H1 (cell line): ENCODE measurements at regions not wholly inside any gene's neighbourhood (a gene's known extent, or its start where the extent isn't known, plus 50 kb on each side); places are given as distances from the start of the nearest gene placed in this dataset.

Experiments
- CTCF ChIA-PET: fragments of 300-600 bp; sonication (Branson Sonifier 250); formaldehyde crosslinking; loops from one replicate; lab custom pipeline; 2021; ENCODE audit not compliant: partially characterized antibody; lab: Charles Lee
- POLR2A ChIA-PET: fragments of 300-600 bp; sonication (Branson Sonifier 250); formaldehyde crosslinking; loops from one replicate; lab custom pipeline; 2021; ENCODE audit warnings: inconsistent platforms; ENCODE audit not compliant: partially characterized antibody; lab: Charles Lee
- DNase-seq, 2 experiments: peaks; one replicate each; pipeline versions ENCODE4 v3.0.0 to v3.0.0-alpha.2; 2010 to 2022; ENCODE audit warnings: low spot score in 2 of 2, low read depth in 1 of 2, mixed read lengths in 1 of 2
- FAIRE-seq: peaks from 2 replicates; lab custom pipeline; 2011; peaks lifted over from hg19 to GRCh38; lab: Jason Lieb, UNC
- H2AFZ ChIP-seq: 2 replicates; pipeline ENCODE4 v1.8.1; 2012; ENCODE audit warnings: low read length, inconsistent platforms
- H2AK5ac ChIP-seq: 2 replicates; pipeline ENCODE4 v1.6.1; 2013; ENCODE audit warnings: low read depth, low read length
- H2BK120ac ChIP-seq: replicated peaks from 2 replicates; pipeline ENCODE3; 2013; ENCODE audit warnings: low read depth, low read length, inconsistent platforms
- H2BK12ac ChIP-seq: 2 replicates; pipeline ENCODE4 v1.6.1; 2013; ENCODE audit warnings: low read depth, low read length
- H2BK15ac ChIP-seq: 2 replicates; pipeline ENCODE4 v1.6.1; 2013; ENCODE audit warnings: low read length
- H2BK20ac ChIP-seq: 2 replicates; pipeline ENCODE4 v1.6.1; 2013; ENCODE audit warnings: low read length
- H2BK5ac ChIP-seq: 2 replicates; pipeline ENCODE4 v1.6.1; 2013; ENCODE audit warnings: low read depth, low read length
- H3K14ac ChIP-seq: 2 replicates; pipeline ENCODE4 v1.6.1; 2013; ENCODE audit warnings: inconsistent platforms; ENCODE audit not compliant: insufficient read length
- H3K18ac ChIP-seq: 2 replicates; pipeline ENCODE4 v1.6.1; 2013; ENCODE audit warnings: low read length; ENCODE audit errors: extremely low read depth
- H3K23ac ChIP-seq: 2 replicates; pipeline ENCODE4 v1.6.1; 2013; ENCODE audit warnings: inconsistent platforms; ENCODE audit not compliant: insufficient read length
- H3K23me2 ChIP-seq: 2 replicates; pipeline ENCODE4 v1.6.1; 2013; ENCODE audit warnings: low read depth, low read length
- H3K27ac ChIP-seq: 2 replicates; pipeline ENCODE4 v1.6.1; 2011; ENCODE audit warnings: low read depth, low read length, inconsistent platforms
- H3K27me3 ChIP-seq, 4 experiments: replicated peaks in 1 of 4; 1 replicate in 1 of 4; 2 replicates in 3 of 4; pipeline versions ENCODE4 v1.6.1 to v1.8.1; 2011 to 2013; ENCODE audit warnings: low read length in 3 of 4, mild to moderate bottlenecking in 3 of 4, inconsistent platforms in 2 of 4, mixed read lengths in 2 of 4, moderate library complexity in 1 of 4; ENCODE audit not compliant: control insufficient read depth in 3 of 4, insufficient read depth in 3 of 4; ENCODE audit errors: extremely low read depth in 1 of 4
- H3K36me3 ChIP-seq, 4 experiments: 2 replicates each; pipeline versions ENCODE4 v1.6.1 to v1.8.1; 2011 to 2013; ENCODE audit warnings: mild to moderate bottlenecking in 4 of 4, low read length in 3 of 4, moderate library complexity in 2 of 4, control low read depth in 1 of 4, inconsistent platforms in 1 of 4; ENCODE audit not compliant: insufficient read depth in 4 of 4, control insufficient read depth in 2 of 4
- H3K4ac ChIP-seq: replicated peaks from 2 replicates; pipeline ENCODE3; 2013; ENCODE audit warnings: low read length, low read depth, mixed read lengths, inconsistent platforms; ENCODE audit not compliant: insufficient read length
- H3K4me1 ChIP-seq, 4 experiments: replicated peaks in 1 of 4; 1 replicate in 1 of 4; 2 replicates in 3 of 4; pipeline versions ENCODE4 v1.6.1 to v1.8.1; 2011 to 2013; ENCODE audit warnings: low read length in 3 of 4, inconsistent platforms in 2 of 4, mixed read lengths in 1 of 4; ENCODE audit not compliant: insufficient read depth in 4 of 4, control insufficient read depth in 3 of 4
- H3K4me2 ChIP-seq, 2 experiments: 2 replicates each; pipeline versions ENCODE4 v1.6.1 to v1.8.1; 2011 to 2013; ENCODE audit warnings: low read depth in 2 of 2, low read length in 2 of 2, control low read depth in 1 of 2, inconsistent platforms in 1 of 2, mild to moderate bottlenecking in 1 of 2; ENCODE audit not compliant: insufficient read depth in 1 of 2
- H3K4me3 ChIP-seq, 4 experiments: fragments of 200-600, 300-600 bp in 1 of 4; sonication (generic), shearing (Covaris generic), sonication (Bioruptor Twin) in 1 of 4; 2 replicates each; pipeline versions ENCODE4 v1.5.1 to v1.8.1; 2011 to 2016; ENCODE audit warnings: low read length in 4 of 4, low read depth in 3 of 4, control low read depth in 2 of 4, inconsistent platforms in 2 of 4, mild to moderate bottlenecking in 2 of 4, mixed read lengths in 1 of 4, moderate library complexity in 1 of 4; ENCODE audit not compliant: insufficient read depth in 2 of 4; ENCODE audit errors: extremely low read depth in 1 of 4
- H3K56ac ChIP-seq: replicated peaks from 2 replicates; pipeline ENCODE3; 2013; ENCODE audit warnings: low read depth, mild to moderate bottlenecking, mixed read lengths, low read length, inconsistent platforms; ENCODE audit not compliant: insufficient read length
- H3K79me1 ChIP-seq: 2 replicates; pipeline ENCODE4 v1.6.1; 2013; ENCODE audit warnings: low read depth, low read length, control low read depth
- H3K79me2 ChIP-seq, 2 experiments: 2 replicates each; pipeline versions ENCODE4 v1.6.1 to v1.8.1; 2012 to 2013; ENCODE audit warnings: low read length in 2 of 2, mild to moderate bottlenecking in 2 of 2, inconsistent platforms in 1 of 2; ENCODE audit not compliant: insufficient read depth in 2 of 2, control insufficient read depth in 1 of 2
- H3K9ac ChIP-seq, 4 experiments: replicated peaks in 1 of 4; 1 replicate in 1 of 4; 2 replicates in 3 of 4; pipeline versions ENCODE4 v1.6.1 to v1.8.1; 2011 to 2013; ENCODE audit warnings: low read depth in 3 of 4, low read length in 3 of 4, control low read depth in 2 of 4, mild to moderate bottlenecking in 2 of 4, moderate library complexity in 2 of 4, inconsistent platforms in 1 of 4; ENCODE audit errors: extremely low read depth in 1 of 4
- H3K9me3 ChIP-seq, 2 experiments: 2 replicates each; pipeline versions ENCODE4 v1.6.1 to v1.8.1; 2012 to 2013; ENCODE audit warnings: mild to moderate bottlenecking in 2 of 2, moderate library complexity in 2 of 2, control low read depth in 1 of 2, inconsistent platforms in 1 of 2, low read depth in 1 of 2, low read length in 1 of 2, mixed read lengths in 1 of 2; ENCODE audit not compliant: insufficient read depth in 2 of 2
- H4K20me1 ChIP-seq, 2 experiments: replicated peaks in 1 of 2; 2 replicates each; pipeline versions ENCODE3 to v1.8.1; 2011 to 2013; ENCODE audit warnings: inconsistent platforms in 2 of 2, low read length in 2 of 2, mild to moderate bottlenecking in 1 of 2; ENCODE audit not compliant: insufficient read depth in 2 of 2, control insufficient read depth in 1 of 2
- H4K5ac ChIP-seq: 2 replicates; pipeline ENCODE4 v1.6.1; 2013; ENCODE audit warnings: low read length, low read depth, mixed read lengths, inconsistent platforms; ENCODE audit not compliant: insufficient read length
- H4K8ac ChIP-seq: 2 replicates; pipeline ENCODE4 v1.8.0; 2013; ENCODE audit warnings: mild to moderate bottlenecking, moderate library complexity, low read length, inconsistent platforms; ENCODE audit not compliant: insufficient read depth; ENCODE audit errors: extremely low read depth
- H4K91ac ChIP-seq: replicated peaks from 2 replicates; pipeline ENCODE3; 2013; ENCODE audit warnings: low read length, mixed read lengths, inconsistent platforms; ENCODE audit not compliant: insufficient read length
- SP4 ChIP-seq: IDR thresholded peaks from 2 replicates; pipeline ENCODE4 v1.6.1; 2012; ENCODE audit warnings: low read length, inconsistent platforms
- YY1 ChIP-seq: IDR thresholded peaks from 2 replicates; pipeline ENCODE4 v1.6.1; 2011; ENCODE audit warnings: low read depth, mild to moderate bottlenecking, low read length
- ZNF274 ChIP-seq: IDR thresholded peaks from 2 replicates; pipeline ENCODE4 v1.7.0; 2012; ENCODE audit warnings: low read length, borderline replicate concordance; ENCODE audit errors: extremely low read depth
- WGBS, 2 experiments: shearing (Covaris generic) in 1 of 2; methylation state at CpG; one replicate each; pipeline versions ENCODE4 v1.1.6 to v1.1.7; 2013 to 2015; ENCODE audit warnings: low lambda C conversion rate in 2 of 2, mixed read lengths in 2 of 2, inconsistent platforms in 1 of 2, low coverage in 1 of 2, missing lambda C conversion rate in 1 of 2; ENCODE audit not compliant: insufficient replicate concordance in 2 of 2, insufficient coverage in 1 of 2, insufficient read length in 1 of 2; ENCODE audit errors: extremely low coverage in 1 of 2, missing lambda C conversion rate in 1 of 2; 5-methylcytosine and 5-hydroxymethylcytosine counted together

DNA sequence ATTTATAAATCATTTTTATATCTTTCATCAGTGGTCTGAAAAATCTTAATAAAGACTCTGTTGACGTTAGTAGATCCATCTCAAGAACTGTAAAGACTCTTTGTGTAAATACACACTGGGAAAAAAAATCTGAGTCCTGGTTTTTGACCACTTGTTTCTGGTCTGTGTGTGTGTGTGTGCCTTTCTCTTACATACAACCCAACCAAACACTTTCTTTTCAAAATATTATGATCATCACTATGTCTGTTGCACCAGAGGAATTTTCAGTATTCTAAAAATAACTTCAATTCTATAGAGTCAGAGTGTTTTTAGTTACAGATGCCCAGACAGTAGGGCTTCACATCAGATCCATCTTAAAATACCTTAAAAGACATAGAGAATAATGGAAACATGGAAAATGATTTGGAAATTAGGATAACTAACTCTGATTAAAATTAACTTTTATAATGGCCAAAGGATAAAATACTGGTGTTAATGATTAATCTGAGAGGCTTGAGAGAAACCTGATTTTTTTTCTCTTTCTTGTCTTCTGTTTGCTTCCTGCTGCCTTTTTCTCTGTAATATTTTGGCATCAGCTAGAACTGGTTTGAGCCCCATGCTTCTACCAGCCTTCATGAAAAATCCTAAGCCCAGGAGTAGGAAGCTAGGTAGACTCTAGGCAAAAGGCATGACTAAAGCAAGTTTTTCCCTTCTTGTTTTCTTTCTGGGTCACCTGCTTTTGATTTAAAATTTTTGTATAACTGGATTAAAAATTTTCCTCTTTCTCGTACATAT lies 99.7 kb downstream of the ATXN3L start:
- no peak for FAIRE-seq
- H4K91ac ChIP-seq = no peak overlapping the region
- no peak overlapping the region for H2BK15ac ChIP-seq
- H3K4me2 ChIP-seq = no peak overlapping the region
- no peak overlapping the region for H2AFZ ChIP-seq
- H3K27me3 ChIP-seq = no peaks in the 10 kb centered on the region
- WGBS, 2 experiments = 81% methylated on average over 2 of the region's 2 CpGs; no CpG with 5 or more reads in 1 of the 2 experiments
- H4K20me1 ChIP-seq = no peaks in the 10 kb centered on the region
- no peak overlapping the region for H2BK120ac ChIP-seq
- H3K9me3 ChIP-seq = no peaks in the 10 kb centered on the region
- no peak overlapping the region for H3K27ac ChIP-seq
- no peak overlapping the region for H3K18ac ChIP-seq
- H2BK20ac ChIP-seq = no peak overlapping the region
- H2BK5ac ChIP-seq = no peak overlapping the region
- ChIA-PET CTCF (no interaction called here), POLR2A (interaction anchor here (0.9 to 2.4 kb wide), 2 partner anchors 18 to 22 kb away, joined by 3 to 6 read pairs; no protein-coding TSS in a partner anchor)
- no peaks in the 10 kb centered on the region for H3K23me2 ChIP-seq
- no peaks in the 10 kb centered on the region for H3K36me3 ChIP-seq
- no peak overlapping the region for H2AK5ac ChIP-seq
- peaks cover 0 to 14% (median 6%) of the 10 kb centered on the region in 4 experiments; a peak in 3 of 7 replicates for H3K4me1 ChIP-seq
- no peaks in the 10 kb centered on the region for H3K79me1 ChIP-seq
- H3K79me2 ChIP-seq = no peaks in the 10 kb centered on the region
- H3K9ac ChIP-seq = no peak overlapping the region
- no peak overlapping the region for H4K8ac ChIP-seq
- no peak overlapping the region for H3K4me3 ChIP-seq
- no peak for DNase-seq
- no peak overlapping the region for H4K5ac ChIP-seq
- H3K4ac ChIP-seq = no peak overlapping the region
- no peak overlapping the region for H3K56ac ChIP-seq
- H2BK12ac ChIP-seq = no peak overlapping the region
- no peak overlapping the region for H3K14ac ChIP-seq
- no peak overlapping the region for H3K23ac ChIP-seq
- TF ChIP-seq SP4 (no peak), ZNF274 (no peak), YY1 (no peak)
